ENCODE measurements at regions not wholly inside any gene's neighbourhood (a gene's known extent, or its start where the extent isn't known, plus 50 kb on each side); places are given as distances from the start of the nearest gene placed in this dataset.
A peak's percentile ranks its signal among the peaks of the same experiment; 100 is the strongest.

DNA sequence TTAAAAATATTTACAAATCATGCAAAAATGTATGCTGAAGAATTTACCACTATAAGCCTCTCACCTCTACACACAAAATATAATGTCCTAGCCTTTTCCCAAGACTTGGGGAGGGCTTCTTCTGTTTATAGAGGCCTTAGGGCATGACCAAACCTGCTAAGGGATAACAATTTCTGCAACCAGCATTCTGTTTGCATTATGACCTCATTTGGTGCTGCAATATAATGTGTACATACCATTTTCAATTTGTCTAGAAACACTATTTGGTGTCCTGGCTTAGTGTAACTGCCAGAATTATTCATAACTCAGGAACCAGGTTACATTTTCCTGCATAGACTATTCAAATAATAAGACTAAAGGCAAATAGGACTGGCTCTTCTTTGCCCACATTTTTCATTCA, 446.6 kb upstream of the SORCS1 start:
- no peak for DNase-seq (ENCODE audit: extremely low read depth in 1 of 11, low read depth in 9 of 11, low spot score in 4 of 11)

DNA sequence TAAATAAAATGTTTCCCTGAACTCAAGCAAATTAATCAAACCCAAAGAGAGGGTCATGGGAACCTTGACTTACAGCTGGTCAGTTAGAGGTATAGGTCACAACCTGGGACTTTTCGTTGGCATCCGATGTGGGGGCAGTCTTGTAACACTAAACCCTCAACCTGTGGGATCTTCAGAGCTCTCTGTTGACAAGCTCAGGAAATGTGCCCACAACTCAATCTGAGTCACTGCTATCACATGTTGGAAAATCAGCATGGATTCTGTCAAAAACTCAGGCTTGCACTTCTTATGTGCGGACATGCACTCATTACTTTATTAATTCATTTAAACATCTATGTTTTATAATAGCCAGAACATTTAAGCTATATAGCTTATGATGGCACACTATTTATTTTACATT, 424.6 kb upstream of the SORCS1 start:
- no peak for DNase-seq (ENCODE audit: extremely low read depth in 1 of 11, low read depth in 9 of 11, low spot score in 4 of 11)

DNA sequence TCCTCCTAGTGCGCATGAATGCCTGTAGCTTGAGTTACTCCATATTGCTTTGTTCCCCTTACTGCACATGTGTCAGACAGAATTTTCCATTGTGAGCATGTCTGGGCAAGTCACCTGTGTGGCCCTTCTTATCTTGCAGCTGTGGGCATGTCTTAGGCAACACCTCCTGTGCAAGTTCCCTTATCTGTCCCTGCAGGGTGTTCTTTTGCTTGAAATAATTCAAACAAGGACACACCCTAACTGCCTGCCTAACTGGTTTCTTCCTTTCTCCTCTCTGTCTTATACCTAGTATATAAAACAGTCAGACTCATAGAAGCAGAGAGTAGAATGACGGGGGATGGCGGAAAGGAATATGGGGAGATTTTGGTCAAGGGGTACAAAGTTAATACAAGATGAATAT, 421.1 kb upstream of the SORCS1 start:
- DNase-seq (ENCODE audit: extremely low read depth in 1 of 11, low read depth in 9 of 11, low spot score in 4 of 11) = no peak

DNA sequence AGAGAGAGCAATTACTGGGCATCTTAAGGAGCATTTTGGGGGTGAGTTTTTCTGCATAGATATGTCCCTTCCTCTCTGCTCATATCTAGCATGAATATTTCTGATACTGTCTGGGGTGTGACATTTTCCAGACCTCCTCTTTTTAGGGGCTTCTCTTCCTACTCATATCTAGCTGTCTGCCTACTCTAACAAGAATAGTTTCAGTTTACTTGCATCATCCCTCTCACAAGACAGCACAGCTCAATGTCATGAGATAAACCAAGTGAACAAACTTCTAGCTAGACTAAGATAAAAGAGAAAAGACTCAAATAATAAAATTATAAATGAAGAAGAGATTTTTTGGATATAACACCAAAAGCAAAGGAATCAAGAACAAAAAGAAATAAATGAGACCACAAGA, 419.5 kb upstream of the SORCS1 start:
- DNase-seq (ENCODE audit: extremely low read depth in 1 of 11, low read depth in 9 of 11, low spot score in 4 of 11) = no peak

DNA sequence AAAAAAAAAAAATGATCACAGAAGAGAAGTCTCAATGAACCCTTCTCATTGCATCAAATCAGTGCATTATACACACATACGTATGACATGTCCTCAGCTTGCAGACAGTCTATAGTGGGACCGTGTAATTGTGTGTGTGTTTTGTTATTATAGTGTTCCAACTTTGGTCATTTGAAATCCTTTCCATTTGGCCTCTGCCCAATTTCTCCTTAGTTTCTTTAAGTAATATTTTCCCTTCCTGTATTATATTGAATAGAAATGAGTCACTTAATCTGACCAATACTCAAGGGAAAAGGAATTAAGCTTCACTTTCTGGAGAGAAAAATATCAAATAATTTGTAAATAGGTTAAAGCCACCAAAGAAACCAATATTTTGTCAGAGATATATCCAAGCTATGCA, 415.5 kb upstream of the SORCS1 start:
- DNase-seq (ENCODE audit: extremely low read depth in 1 of 11, low read depth in 9 of 11, low spot score in 4 of 11) = no peak

DNA sequence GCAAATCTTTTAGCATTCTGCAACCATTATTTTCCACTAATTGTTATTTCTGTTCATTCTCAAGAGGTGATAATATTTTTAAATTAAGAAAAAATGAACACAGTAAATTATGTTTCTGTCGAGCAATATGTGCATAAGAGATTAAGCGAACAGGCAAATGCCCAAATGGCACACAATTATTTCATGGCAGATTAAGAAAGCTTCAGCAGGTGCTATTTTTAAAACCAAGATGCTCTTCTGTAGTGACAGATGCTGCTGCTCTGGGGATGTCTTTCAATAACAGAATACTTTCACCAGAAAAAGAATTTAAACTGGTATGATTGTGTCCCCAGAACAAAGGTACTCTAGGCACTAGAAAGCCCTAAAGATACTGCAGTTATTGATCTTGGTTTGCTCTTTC, 412.7 kb upstream of the SORCS1 start:
- DNase-seq (ENCODE audit: extremely low read depth in 1 of 11, low read depth in 9 of 11, low spot score in 4 of 11) = no peak

DNA sequence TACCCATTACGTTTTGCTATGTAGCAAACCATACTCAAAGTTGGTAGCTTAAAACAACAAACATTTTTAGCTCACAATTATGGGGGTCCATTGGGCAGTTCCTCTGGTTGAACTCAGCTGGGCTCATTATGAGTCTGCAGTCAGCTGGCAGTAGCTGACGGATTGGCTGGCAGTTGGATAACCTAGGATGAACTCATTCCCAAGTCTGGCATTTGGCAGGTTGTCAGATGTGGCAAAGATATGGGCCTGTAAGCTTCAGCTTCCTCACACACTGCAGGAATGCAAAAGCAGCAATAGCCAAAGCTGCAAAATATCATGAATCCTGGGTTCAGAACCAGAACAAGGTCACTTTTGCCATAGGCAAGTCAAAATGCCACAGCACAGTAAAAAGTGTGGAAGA, 412.2 kb upstream of the SORCS1 start:
- no peak for DNase-seq (ENCODE audit: extremely low read depth in 1 of 11, low read depth in 9 of 11, low spot score in 4 of 11)

DNA sequence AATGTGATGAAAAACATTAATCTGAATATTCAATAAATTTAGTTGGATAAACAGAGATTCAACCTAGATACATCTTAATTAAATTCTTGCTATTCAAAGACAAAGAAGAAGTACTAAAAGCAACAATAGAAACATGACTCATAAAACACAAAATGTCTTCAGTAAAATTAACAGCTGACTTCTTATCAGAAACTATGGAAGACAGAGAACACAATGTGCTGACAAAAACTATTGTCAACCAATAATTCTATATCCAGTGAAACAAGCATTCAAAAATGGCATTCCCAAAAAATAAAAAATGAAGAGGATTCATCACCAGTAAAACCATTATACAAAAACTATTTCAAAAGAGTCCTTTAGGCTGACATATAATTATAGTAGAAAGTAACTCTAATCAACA, 400.5 kb upstream of the SORCS1 start:
- DNase-seq (ENCODE audit: extremely low read depth in 1 of 11, low read depth in 9 of 11, low spot score in 4 of 11) = no peak

DNA sequence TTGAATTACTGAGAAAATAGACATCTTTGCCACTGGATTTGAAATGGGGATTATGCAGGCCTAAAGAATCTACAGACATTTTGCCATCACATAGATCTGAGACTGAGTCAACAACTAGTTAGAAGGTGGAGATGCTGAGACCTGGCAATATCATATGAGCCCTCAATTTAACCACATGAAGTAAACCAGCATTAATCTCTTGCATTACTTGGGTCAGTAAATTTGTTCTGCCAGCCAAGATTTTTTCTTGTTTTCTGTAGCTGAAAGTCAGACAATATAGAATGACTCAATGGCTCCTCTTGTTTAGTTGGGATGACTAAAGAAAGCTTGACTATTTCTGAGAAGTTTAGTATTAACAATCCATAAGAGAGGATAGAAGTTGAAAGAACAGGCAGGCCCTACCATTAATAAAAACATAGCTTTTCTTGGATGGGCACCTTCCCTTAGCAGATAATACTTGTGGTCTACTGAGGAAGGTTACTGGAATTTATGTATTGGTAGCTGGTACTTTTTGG, 396.7 kb upstream of the SORCS1 start:
- no peak for DNase-seq (ENCODE audit: extremely low read depth in 1 of 11, low read depth in 9 of 11, low spot score in 4 of 11)

DNA sequence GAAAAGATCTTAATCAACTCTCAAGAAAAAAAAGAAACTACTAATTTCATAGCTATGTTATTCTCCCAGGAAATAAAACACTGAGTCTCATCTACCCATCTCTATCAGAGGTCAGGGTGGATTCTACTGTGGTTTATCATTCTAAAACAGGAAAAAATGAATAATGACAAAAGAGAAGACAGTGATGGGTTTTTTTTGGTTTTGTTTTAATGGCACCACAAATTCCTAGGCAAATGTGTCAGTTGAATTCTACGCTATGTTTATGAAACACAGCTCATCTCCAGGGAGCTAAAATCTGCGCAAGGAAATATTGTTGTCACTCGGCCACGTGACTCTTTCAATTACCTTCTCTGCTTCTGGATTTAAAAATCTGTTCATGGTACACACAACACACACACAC, 393.4 kb upstream of the SORCS1 start:
- DNase-seq (ENCODE audit: extremely low read depth in 1 of 11, low read depth in 9 of 11, low spot score in 4 of 11) = no peak

DNA sequence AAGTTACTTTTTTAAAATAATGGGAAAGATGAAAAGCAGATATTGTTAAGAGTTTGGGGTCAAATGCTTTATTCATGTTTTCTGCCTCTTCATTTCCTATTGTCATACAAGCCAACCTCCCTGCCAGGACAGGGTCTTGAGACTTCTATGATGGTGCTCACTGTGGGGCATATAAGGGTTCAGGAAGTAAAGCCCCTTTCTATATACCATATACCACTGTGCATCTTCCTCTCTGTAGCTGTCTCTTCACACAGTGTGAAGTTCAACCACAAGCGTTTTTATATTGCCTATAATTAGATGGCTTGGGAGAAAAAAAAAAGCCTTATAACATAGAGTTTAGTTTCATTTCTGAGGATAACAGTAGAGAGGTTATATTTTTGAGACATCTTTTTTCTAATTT, 389.8 kb upstream of the SORCS1 start:
- no peak for DNase-seq (ENCODE audit: extremely low read depth in 1 of 11, low read depth in 9 of 11, low spot score in 4 of 11)

DNA sequence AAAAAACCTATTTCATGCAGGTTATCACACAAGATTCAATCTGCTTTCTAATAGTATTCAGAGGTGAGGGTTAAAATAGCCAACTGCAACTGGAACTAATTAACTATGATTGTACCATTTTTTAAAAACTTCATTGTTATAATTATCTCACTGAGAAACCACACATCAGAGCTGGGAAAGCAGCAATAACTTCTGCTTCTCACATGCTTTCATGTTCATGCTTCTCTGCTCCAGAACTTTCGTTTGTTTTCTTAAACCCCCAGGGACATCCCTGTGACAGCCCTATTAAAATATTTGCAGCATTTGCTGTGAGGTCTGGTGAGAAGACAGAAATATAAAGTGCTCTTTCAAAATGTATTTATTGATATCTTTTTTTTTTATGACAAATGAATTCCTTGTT, 389.0 kb upstream of the SORCS1 start:
- DNase-seq (ENCODE audit: extremely low read depth in 1 of 11, low read depth in 9 of 11, low spot score in 4 of 11) = peak in 1 of 11 donors; percentile 18

DNA sequence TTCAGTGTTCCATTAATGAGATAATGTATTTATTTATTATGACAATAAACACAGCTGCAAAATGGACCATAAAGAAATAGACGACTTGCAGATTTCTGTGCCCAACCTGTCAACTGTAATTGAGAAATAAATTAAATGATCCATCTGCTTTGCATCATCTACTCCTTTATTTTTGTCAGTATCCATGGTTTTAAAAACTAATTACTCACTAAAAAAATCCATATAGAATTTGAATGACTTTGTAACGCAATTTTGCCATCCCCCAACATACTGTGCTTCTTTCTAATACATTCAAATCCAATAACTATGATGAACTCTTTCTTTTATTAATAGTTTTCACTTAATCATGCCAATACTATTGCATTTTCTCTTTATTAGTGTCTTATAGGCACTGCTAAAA, 388.5 kb upstream of the SORCS1 start:
- DNase-seq (ENCODE audit: extremely low read depth in 1 of 11, low read depth in 9 of 11, low spot score in 4 of 11) = peak in 1 of 11 donors; percentile 15

DNA sequence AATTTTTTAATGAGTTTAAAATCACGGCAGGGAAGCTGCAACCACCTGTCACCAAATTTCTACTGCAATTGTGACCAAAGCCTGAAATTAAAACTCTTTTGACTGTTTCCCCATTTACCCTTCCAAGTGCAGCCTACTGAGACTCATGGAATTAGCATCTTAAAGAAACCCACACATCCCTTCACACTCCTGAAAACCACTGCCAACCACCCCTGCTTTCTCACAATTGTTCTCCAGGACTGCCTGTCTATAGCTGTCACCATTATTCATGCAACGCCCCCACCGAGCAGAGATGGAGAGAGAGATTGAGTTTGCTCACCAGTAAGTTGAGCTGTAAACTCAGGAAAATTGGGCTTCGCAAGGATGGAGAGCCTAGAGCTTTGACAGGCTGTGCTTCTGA, 383.8 kb upstream of the SORCS1 start:
- no peak for DNase-seq (ENCODE audit: extremely low read depth in 1 of 11, low read depth in 9 of 11, low spot score in 4 of 11)

DNA sequence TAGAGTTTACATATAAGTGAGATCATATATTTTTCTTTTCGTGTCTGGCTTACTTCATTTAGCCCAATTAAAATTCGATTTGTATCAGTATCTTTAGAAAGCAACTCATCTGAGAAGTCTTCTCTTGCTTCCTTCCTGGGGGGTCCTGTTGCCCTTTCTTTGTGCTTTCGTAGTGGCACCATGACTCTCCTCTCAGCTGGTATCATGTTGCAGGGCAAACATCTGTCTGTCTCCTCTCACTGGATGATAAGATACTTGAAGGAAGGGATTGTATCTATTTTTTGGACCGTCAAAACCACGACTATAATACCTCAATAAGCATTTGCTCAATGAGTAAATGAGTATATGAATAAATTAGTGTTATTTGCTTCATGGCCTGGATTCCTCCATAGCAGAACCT, 382.5 kb upstream of the SORCS1 start:
- no peak for DNase-seq (ENCODE audit: extremely low read depth in 1 of 11, low read depth in 9 of 11, low spot score in 4 of 11)

DNA sequence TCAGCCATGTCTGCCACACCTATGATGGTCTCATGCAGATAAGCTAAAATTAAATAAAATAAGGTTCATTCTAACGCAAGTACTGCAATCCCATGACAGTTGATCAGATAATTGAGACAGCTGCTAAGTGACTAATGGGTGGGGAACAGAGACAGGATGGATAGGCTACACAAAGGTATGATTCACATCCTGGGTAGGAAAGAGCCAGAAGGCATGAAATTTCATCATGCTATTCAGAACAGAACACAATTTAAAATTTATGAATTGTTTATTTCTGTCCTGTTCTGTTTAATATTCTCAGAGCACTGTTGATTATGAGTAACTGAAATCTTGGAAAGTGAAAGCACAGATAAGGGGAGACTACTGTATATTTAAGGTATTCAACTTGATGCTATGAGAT, 381.8 kb upstream of the SORCS1 start:
- DNase-seq (ENCODE audit: extremely low read depth in 1 of 11, low read depth in 9 of 11, low spot score in 4 of 11) = no peak

DNA sequence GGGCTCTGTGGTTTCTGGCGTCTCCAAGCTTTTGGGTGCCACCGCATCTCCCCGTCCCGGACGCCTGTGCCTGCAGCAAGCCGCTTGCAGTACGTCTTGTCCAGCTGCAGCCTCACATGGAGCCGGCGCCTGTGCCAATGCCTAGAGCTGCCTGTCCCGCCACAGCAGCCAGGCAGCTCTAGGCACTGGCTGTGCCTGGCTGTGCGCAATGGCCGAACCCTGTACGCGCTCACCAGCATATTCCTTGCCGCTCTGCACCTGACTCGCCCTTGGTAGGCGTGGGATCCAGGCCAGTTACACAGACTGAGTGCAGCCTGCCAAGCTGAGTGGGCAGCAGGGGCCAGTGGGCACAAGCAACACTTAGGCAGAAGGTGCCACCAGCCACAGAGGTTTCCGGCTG, 381.2 kb upstream of the SORCS1 start:
- no peak for DNase-seq (ENCODE audit: extremely low read depth in 1 of 11, low read depth in 9 of 11, low spot score in 4 of 11)

DNA sequence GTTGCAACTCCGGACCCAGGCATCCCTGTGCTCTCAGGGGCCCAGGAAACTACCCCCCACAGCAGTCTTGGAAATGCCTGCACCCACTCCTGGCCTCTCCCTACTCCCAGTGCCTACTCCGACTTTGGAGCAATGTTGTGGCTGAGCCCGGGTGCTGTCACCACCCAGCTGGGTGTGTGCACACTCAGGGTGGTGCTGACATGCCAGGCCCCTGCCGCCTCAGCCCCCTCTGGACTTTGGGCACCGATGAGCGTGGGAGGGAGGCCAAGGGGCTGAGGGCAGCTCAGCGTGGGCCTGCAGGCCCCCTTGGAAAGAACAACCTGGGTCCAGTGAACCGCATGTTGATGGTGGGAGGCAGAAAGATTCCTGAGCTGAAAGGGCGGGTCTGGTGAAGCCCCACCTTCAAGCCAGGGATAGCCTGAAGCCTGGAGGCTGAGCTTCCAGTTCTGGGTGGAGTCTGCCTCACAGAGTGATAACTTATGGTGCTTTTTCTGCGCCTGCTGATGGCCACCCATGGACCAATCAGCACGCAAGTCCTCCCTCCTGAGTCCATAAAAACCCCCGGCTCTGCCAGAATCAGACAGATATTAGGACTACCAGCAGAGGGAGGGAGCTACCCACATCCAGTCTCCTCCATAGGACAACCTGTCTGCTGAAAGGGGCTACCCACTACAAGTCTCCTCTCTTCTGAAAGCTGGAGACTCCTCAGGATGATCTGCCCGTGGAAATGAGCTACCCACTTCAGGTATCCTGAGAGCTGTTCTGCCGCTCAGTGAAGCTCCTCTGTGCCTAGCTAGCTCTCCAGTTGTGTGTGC, 380.4 kb upstream of the SORCS1 start:
- no peak for DNase-seq (ENCODE audit: extremely low read depth in 1 of 11, low read depth in 9 of 11, low spot score in 4 of 11)

DNA sequence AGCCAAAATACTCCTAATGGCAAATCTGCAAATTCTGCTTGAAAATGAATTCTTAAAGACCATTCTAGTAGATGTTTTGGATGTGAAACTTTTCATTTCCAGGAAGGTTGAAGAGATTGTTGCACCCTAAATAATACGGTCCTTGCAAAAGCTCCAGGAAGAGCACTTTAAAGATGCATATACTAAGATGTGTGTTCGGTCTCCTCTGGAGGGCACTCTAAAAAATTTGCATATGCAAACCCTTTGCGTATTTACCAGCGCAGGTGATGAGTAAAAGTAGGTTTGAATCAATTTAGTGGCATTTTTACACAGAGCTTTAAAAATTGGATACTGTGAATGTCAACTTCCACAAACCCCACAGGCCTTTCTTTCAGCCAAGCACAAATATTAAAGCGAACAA, 378.1 kb upstream of the SORCS1 start:
- DNase-seq (ENCODE audit: extremely low read depth in 1 of 11, low read depth in 9 of 11, low spot score in 4 of 11) = no peak

DNA sequence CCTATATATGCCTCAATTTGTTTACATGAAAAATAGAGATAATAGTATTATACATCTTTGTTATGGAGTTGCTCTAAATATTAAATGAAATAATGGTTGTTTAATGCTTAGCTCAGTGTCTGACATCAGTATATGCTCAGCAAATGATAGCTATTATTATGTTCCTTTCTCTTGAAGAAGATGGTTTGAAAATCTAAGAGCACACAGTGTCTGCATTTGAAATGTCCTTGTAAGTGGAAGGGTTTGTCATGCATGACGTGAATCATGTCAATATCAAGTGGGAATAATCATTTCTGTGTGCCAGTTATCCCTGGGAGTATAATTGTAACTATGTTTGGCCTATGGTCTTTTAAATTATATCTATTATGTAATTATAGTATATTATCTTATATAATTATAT, 377.5 kb upstream of the SORCS1 start:
- no peak for DNase-seq (ENCODE audit: extremely low read depth in 1 of 11, low read depth in 9 of 11, low spot score in 4 of 11)

DNA sequence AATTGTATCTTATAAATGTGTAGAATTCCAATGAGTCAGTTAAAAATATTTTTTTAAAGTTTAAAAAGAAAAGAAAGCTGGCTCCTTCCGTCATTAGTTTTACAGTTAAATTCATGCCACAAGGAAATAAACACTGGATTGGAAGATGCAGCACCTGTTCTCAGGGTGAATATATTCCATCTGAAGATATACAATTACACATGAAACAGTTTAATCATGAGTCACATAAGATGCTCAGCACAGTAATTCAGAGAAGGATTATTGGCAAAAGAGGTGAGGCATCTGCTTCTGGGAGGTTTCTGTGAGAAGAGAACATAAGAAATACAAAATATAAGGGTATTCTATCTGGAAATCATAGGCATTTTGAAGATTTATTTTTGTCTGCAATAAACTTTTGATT, 376.5 kb upstream of the SORCS1 start:
- no peak for DNase-seq (ENCODE audit: extremely low read depth in 1 of 11, low read depth in 9 of 11, low spot score in 4 of 11)
